NCI-H526 (cell line): ENCODE measurements at regions not wholly inside any gene's neighbourhood (a gene's known extent, or its start where the extent isn't known, plus 50 kb on each side); places are given as distances from the start of the nearest gene placed in this dataset.

ENCODE experiments used
- DNase-seq, 2 experiments: peaks; one replicate each; lab custom pipeline; 2025; lab: John Stamatoyannopoulos, UW

GRCh38 chr16:80176114-80176513, 364.7 kb upstream of the DYNLRB2 start:
- DNase-seq, result no peak

GRCh38 chr16:80175011-80175410, 365.8 kb upstream of the DYNLRB2 start:
- no peak for DNase-seq

GRCh38 chr16:80174416-80174815, 366.4 kb upstream of the DYNLRB2 start:
- DNase-seq, result no peak

- DNase-seq, result no peak
Observed at GRCh38 chr16:80171746-80172145, 369.0 kb upstream of the DYNLRB2 start.

GRCh38 chr16:80171199-80171598, 369.6 kb upstream of the DYNLRB2 start:
- no peak for DNase-seq

DNA sequence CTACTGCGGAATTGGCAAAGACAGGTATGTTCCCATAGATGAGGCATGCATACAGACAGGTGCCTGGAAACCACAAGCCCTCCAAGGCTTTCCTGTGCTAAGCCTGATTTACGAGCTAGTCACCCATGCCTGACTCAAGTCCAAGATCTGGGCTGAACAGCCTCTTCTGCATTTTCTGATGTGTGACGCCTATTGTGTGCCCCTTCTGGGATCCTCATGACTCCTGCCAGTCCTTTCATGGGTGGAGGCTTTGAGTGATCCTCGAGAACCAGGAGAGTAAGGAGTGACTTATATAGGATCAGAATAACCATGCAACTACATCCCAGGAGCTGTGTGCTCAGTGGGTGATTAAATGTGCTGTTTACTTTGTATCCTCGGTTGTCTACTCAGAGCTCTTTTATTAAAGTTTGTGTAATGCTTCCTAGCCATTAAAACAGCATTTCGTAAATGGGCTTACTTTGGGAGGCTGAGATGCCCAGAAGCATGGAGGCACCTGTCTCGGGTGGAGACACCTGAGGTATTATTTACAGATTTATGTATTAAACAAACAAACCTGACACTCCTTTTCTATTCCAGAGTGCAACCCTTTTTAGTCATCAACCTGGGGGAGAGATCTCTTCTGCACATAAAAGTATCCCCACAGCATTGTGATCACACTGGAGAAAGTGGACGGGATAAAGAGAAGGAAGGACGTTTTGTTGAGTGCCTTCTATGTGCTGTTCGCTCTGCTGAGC, 373.0 kb upstream of the DYNLRB2 start:
- peak; percentile 28 to 54 for DNase-seq

GRCh38 chr16:80166082-80166481, 374.7 kb upstream of the DYNLRB2 start:
- DNase-seq, result no peak

- no peak for DNase-seq
Observed at GRCh38 chr16:80164966-80165550, 375.7 kb upstream of the DYNLRB2 start.

- DNase-seq, result no peak
Observed at GRCh38 chr16:80163339-80163738, 377.5 kb upstream of the DYNLRB2 start.

DNA sequence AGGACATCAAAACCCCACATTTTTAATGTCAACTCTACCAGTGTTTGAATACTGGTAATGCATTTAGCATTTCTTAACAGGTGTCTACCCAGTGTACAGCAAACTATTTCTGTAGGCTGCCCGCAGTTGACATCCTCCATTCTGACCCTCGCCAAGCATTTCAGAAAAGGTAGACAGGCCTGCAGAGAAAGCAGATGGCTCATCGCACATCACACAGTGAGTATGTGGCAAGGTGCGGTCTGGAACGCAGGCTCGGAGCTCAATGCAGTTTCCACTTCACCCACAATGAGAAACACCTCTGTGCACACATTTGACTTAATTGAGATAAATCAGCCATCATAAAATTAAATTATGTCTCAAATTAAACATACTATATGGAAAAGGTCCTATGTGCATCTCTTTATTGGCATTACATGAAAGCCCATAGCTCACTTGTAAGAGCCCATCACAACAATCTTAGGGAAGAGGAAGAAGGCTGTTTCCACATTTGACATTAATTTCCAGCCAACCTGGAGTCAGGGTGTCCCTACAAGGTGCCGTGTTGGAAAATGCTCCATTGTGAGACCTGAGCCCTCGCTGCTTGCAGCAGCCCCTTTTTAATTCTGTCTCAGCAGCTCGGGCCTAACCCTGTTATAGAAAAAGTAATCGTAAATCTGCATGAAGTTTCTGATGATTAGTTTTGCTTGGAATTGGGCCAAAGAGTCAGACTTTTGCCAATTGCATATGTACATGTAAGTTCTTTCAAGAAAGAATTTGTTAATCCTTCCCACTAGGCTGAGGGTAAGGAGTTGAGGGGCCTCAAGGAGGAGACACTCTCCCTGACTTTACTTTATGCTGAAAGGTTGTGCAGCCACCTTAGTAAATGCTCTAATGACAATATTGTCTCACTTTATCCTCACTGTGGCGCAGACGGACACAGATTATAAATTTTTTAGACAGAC, 378.7 kb upstream of the DYNLRB2 start:
- DNase-seq, result no peak

DNA sequence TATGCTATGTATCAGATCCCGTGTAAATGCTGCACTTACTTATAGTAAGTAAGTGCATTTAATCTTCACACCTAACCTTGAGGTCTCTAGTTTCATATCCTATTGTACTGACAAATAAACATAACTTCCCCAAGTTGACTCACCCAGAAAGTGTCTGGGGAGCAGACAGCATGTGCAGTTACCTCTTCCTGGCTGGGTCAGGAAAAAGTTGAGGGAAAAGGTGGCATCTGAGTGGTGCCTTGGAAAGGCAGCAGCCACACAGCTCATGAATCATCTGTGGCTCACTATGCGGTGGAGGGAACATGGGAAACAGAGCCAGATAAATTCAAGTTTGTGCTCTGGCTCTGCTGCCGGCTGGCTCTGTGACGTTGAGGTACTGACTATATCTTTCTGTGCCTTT, 382.0 kb upstream of the DYNLRB2 start:
- DNase-seq, result no peak

DNA sequence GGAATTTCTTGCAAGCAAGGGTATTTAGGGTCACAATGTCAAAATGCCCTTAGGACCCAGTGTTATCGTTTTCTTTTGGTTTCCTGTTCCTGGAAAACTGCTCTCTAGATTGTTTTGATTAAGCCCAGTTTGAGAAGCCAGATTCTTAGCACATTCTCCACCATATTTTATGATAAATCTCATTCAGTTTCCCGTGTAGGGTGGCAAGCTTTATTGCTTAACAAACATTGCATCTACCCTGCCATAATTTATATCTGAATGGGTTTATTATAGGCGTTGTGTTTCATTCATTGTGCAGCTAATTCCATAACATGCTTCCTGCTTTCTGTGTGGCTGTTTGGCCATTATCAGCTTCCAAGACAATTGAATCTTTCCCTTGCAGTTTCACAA, 389.1 kb upstream of the DYNLRB2 start:
- no peak for DNase-seq

DNA sequence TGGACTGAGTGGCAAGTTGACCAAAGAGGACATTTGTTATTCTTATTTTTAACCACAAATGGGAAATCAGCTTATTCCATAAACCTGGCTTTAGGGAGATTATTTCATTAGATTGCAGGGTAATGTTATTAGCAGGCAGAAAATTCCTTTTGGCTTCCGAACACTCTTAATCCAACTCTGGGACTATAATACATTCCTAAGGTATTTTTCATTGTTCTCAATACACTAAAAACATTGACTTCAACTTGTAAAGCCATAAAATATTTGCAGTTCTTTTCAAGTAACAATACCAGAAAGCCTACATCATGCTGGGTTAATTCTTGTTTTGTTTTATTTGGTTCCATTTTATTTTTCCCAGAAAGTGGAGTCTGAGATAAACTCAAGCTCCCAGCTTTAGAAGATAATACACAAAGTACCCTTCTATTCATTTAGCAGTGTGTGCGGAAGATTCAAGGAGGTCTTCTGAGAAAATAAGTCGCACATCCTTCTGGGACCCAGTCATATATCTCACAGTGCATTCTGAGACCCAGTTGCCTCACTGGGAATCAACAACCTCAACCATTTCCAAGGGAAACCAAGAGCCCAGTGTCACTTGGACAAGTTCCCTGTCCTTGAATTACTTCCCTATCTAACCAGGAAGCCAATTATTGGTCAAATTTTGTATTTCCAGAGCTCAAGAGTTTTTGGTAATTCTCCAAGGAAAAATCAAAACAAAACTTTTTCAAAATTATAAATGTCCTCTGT, 389.6 kb upstream of the DYNLRB2 start:
- DNase-seq, result no peak

- DNase-seq, result no peak
Observed at GRCh38 chr16:80148826-80149225, 392.0 kb upstream of the DYNLRB2 start.

GRCh38 chr16:80147026-80147655, 393.7 kb upstream of the DYNLRB2 start:
- peak in 1 of 2 experiments; percentile 39 for DNase-seq

DNA sequence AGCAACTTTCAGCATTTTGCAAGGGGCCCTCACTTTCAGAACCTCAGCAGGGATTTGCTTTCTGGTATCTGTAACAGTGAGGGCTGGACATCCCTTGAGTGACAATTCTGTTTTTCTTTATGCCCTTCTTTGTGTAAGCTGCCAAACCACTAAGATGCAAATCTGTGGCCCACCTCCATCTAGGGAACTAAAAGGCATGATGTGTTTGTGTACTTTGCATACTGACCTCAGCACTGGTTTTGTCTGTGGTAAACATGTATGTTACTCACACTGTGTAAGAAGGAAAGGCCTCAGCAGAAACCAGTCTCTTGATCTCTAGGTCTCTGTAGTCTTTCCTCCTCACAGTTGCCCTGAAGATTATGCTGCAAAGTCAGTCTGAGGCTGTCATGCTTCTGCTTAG, 396.6 kb upstream of the DYNLRB2 start:
- DNase-seq, result peak; percentile 86 to 89

DNA sequence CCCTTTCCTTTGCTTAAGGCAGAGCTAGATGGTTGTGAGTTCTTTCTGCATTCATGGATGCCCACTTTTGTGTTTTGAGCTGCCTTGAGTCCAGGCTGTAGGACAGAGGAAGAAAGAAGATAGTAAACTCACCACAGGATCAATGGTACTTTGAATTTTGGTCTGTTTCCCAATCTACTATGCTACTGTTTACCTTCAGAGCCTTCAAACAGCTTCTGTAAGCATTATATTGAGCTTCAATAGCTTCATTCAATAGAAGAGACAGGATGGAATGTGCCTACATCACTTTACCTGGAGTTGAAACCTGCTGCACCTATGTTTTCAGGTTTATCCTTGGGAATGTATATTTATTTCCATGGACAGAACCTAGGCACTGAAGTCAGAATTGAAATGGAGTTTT, 397.9 kb upstream of the DYNLRB2 start:
- DNase-seq, result no peak

- DNase-seq, result no peak
Observed at GRCh38 chr16:80142281-80142680, 398.5 kb upstream of the DYNLRB2 start.

DNA sequence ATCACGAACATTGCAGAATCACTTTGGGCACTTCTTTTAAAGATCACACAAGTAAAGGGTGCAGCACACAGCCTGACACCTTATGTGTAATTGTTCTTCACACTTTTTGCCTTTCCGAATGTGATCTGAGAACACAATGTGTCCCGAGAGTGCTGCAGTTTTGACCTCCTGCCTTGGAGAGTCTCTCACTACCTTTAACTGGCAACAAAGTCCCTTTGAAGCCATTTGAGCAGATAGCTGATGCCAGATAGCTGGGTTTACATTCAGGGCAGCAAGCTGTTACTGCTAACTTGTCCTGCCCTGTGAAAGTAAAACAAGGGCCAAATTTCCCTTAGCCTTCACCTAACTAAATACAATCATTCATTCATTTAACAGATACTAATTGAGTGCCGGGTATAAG, 411.0 kb upstream of the DYNLRB2 start:
- no peak for DNase-seq

DNA sequence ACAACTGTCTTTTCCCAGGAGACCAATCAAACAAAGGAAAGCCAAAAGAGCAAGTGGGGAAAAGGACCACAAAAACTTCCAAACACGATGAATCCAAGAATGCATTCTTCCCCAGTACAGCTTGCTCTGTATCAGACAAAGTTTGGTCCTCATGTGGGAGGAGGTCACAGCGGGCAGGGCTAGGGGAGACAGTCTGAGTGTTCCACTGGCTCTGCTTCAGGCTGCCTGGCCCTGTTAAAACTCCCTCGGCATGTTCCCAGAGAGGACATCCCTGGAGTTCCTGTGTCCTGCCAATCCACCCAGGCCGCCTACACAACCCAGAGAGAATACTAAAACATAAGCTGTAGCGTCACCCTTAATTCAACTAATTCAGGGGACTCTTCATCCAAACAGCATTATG, 415.1 kb upstream of the DYNLRB2 start:
- DNase-seq, result no peak

DNA sequence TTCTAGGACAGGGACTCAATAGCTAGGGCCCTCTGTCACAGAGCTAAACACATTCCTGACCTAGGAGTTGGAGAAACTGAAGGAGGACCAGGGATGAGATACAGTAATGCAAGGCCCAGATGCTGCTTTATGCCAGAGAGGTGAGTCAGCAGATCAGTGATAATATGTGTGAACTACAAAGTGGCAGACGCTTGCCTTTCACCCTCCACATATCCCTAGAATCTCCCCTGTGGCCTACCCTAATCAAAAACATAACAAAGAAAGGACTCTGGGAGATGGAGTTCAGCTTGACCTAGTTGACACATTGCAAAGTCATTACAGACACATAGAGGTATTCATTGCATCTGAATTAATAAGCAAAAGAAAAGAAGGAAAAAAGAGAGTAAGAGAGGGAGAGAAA, 417.6 kb upstream of the DYNLRB2 start:
- DNase-seq, result no peak

DNA sequence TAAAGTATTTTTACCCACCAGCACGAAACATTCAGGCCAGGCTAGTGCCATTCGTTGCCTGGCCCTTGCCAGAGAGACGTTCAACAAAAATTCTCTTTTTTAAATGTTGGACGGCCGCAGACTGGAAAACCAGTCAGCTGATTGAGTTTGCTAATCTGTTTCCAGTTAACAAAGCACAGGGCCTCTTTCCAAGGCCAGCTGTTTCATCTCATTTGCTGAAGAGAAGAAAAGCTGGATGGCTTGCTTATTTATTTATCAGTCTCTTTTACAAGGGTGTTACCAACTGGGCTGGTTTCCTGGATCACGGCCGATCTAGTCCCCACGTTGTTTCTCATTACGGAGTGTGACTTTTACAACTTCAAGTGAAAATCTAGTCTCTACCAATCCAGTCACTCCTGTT, 418.7 kb upstream of the DYNLRB2 start:
- DNase-seq, result no peak
